H1 (cell line): ENCODE measurements at regions not wholly inside any gene's neighbourhood (a gene's known extent, or its start where the extent isn't known, plus 50 kb on each side); places are given as distances from the start of the nearest gene placed in this dataset.

ENCODE experiments used
- CEBPB ChIP-seq: IDR thresholded peaks from 2 replicates; pipeline ENCODE4 v1.6.1; 2012; ENCODE audit warnings: low read depth, low read length
- JUN ChIP-seq: IDR thresholded peaks from 2 replicates; pipeline ENCODE4 v1.6.1; 2011; ENCODE audit warnings: low read depth, mild to moderate bottlenecking, improper control_type of control experiment, low read length
- RBBP5 ChIP-seq: IDR thresholded peaks from 2 replicates; pipeline ENCODE4 v1.7.1; 2012; ENCODE audit warnings: low read depth, mild to moderate bottlenecking, inconsistent platforms, low read length, moderate library complexity, borderline replicate concordance
- TAF7 ChIP-seq: optimal IDR thresholded peaks from 2 replicates; pipeline ENCODE3; 2011; ENCODE audit warnings: low read depth, mild to moderate bottlenecking, inconsistent platforms, low read length, moderate library complexity, borderline replicate concordance

- TF ChIP-seq JUN (no peak), RBBP5 (no peak), CEBPB (no peak), TAF7 (no peak)
Measured at GRCh38 chr5:81849770-81850367, 99.0 kb upstream of the SSBP2 start (continued).
